ENCODE measurements at regions not wholly inside any gene's neighbourhood (a gene's known extent, or its start where the extent isn't known, plus 50 kb on each side); places are given as distances from the start of the nearest gene placed in this dataset.

DNA sequence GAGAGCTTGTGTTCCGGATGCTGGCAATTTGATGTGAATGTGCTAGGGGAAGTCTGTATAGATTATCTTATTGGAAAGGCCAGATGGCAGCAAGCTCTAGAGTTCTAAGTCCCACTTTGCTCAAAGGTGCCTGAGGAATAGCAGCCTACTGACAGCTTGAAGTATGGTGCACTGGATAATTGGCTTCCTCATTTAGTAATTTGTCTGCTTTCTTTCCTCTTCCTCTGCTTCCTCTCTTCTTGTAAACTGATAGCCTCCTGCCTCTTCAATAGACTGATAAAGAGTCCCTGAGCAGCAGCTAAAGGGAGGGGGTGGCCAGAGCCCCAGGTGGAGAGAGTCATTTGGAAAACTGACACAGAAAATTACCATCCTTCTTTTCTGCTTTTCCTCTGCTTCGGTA lies 177.3 kb downstream of the FGF1 start:
- peaks cover 4% of the 10 kb centered on the region for H3K27me3 ChIP-seq (ENCODE audit: insufficient read depth, low read length)
- POLR2A ChIA-PET (ENCODE audit: partially characterized antibody) = no interaction called here
- no peak overlapping the region for H3K4me3 ChIP-seq (ENCODE audit: low read length in 2 of 2)
- no peak overlapping the region for H3K27ac Mint-ChIP-seq
- no peaks in the 10 kb centered on the region for H3K27me3 Mint-ChIP-seq
- no peak for DNase-seq
- no peaks in the 10 kb centered on the region for H3K36me3 Mint-ChIP-seq
- H3K4me1 Mint-ChIP-seq = peaks cover 17 to 38% (median 22%) of the 10 kb centered on the region in 4 donors
- CTCF ChIA-PET (ENCODE audit: partially characterized antibody) = interaction anchor here (1.0 kb wide), 1 partner anchor 147 kb away, joined by 3 read pairs; no protein-coding TSS in a partner anchor
- no peaks in the 10 kb centered on the region for H3K9me3 Mint-ChIP-seq
- no peaks in the 10 kb centered on the region for H3K9me3 ChIP-seq (ENCODE audit: control insufficient read depth in 1 of 2, low read length in 2 of 2)
- no peaks in the 10 kb centered on the region for H3K36me3 ChIP-seq (ENCODE audit: insufficient read depth, low read length)
- intact Hi-C loops (cut with micrococcal nuclease) = no loop called here
- H3K4me3 Mint-ChIP-seq = peak overlapping the region in 1 of 8 donors; percentile 11
- H3K27ac ChIP-seq (ENCODE audit: low read depth, low read length) = no peak overlapping the region
- peaks cover 7% of the 10 kb centered on the region for H3K4me1 ChIP-seq (ENCODE audit: insufficient read depth, low read length)

DNA sequence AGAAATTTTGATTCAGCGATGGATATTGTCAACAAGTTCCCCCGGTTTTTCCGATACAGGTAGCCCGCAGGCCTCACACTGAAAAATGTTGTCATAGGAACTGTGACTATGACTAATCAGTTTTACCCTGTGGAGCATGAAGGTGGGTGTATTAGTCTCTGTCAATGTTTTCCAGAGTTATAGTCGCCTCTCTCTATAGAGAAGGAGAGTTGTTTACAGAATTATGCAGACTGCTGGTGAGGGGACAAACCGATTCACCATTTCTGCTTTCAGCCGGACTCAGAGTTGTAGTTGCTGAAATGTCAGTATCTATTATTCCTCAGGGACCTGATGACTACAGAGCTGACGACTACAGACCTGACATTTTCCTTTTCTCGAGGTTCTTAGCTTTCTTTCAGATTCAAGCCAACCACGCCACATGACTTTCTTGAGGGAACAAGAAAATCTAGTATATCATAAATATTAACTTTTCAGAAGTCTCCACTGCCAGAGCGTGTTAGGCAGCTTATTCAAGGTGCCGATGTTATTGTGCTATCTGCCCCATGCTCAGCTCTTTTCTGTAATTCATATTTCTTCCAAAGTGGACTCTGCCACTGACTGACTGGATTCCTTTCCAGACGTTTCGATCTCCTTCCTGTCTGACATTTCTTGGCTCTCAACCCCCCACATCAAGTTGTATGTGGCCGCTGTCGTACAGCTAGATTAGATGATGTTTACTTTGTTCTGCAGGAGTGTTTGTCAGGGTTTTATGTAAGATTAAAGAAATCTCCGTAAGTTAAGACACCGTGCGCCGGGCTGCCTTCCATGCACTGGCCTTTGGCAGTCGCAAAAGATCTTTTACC lies 178.1 kb downstream of the FGF1 start:
- no peaks in the 10 kb centered on the region for H3K36me3 Mint-ChIP-seq
- ChIA-PET CTCF (ENCODE audit: partially characterized antibody) (interaction anchor here (0.9 to 1.0 kb wide), 2 partner anchors 19 to 148 kb away, joined by 3 read pairs; no protein-coding TSS in a partner anchor), POLR2A (ENCODE audit: partially characterized antibody) (no interaction called here)
- H3K9me3 Mint-ChIP-seq = no peaks in the 10 kb centered on the region
- H3K27ac Mint-ChIP-seq = no peak overlapping the region
- H3K4me3 ChIP-seq (ENCODE audit: low read length in 2 of 2) = no peak overlapping the region
- no peak overlapping the region for H3K4me3 Mint-ChIP-seq
- no peak overlapping the region for H3K27ac ChIP-seq (ENCODE audit: low read depth, low read length)
- intact Hi-C loops (cut with micrococcal nuclease) = no loop called here
- H3K27me3 ChIP-seq (ENCODE audit: insufficient read depth, low read length) = peaks cover 4% of the 10 kb centered on the region
- DNase-seq = no peak
- no peaks in the 10 kb centered on the region for H3K27me3 Mint-ChIP-seq
- H3K36me3 ChIP-seq (ENCODE audit: insufficient read depth, low read length) = no peaks in the 10 kb centered on the region
- H3K4me1 ChIP-seq (ENCODE audit: insufficient read depth, low read length) = peaks cover 7% of the 10 kb centered on the region
- peaks cover 17 to 37% (median 22%) of the 10 kb centered on the region in 4 donors for H3K4me1 Mint-ChIP-seq
- H3K9me3 ChIP-seq (ENCODE audit: control insufficient read depth in 1 of 2, low read length in 2 of 2) = no peaks in the 10 kb centered on the region

DNA sequence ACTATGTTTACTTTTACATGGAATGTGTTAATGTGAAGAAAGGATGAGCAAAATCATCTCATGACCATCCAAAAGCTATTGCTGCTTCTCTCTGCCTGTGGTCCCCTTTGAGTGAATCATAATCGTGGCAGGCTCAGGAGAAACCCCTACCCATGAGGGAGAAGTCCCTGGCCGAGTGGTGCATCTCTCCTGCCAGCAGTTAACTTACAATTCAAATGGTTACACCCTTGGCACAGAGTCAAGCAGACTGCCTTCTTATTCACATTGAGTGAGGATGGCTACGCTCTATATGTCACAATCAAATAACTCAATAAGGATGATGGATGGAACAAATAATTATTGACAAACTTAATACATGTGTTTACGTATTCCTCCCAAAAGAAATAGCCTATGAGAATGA lies 179.1 kb downstream of the FGF1 start:
- H3K27me3 ChIP-seq (ENCODE audit: insufficient read depth, low read length) = peaks cover 4% of the 10 kb centered on the region
- CTCF ChIA-PET (ENCODE audit: partially characterized antibody) = interaction anchor here (0.5 to 0.9 kb wide), 2 partner anchors 20 to 150 kb away, joined by 3 read pairs; no protein-coding TSS in a partner anchor
- no peaks in the 10 kb centered on the region for H3K27me3 Mint-ChIP-seq
- H3K4me3 Mint-ChIP-seq = no peak overlapping the region
- no peaks in the 10 kb centered on the region for H3K9me3 ChIP-seq (ENCODE audit: control insufficient read depth in 1 of 2, low read length in 2 of 2)
- H3K36me3 Mint-ChIP-seq = no peaks in the 10 kb centered on the region
- no peaks in the 10 kb centered on the region for H3K36me3 ChIP-seq (ENCODE audit: insufficient read depth, low read length)
- intact Hi-C loops (cut with micrococcal nuclease) = no loop called here
- no peak for DNase-seq
- peaks cover 7% of the 10 kb centered on the region for H3K4me1 ChIP-seq (ENCODE audit: insufficient read depth, low read length)
- POLR2A ChIA-PET (ENCODE audit: partially characterized antibody) = no interaction called here
- no peak overlapping the region for H3K4me3 ChIP-seq (ENCODE audit: low read length in 2 of 2)
- no peaks in the 10 kb centered on the region for H3K9me3 Mint-ChIP-seq
- H3K27ac ChIP-seq (ENCODE audit: low read depth, low read length) = no peak overlapping the region
- H3K4me1 Mint-ChIP-seq = peaks cover 16 to 34% (median 22%) of the 10 kb centered on the region in 4 donors
- H3K27ac Mint-ChIP-seq = no peak overlapping the region

DNA sequence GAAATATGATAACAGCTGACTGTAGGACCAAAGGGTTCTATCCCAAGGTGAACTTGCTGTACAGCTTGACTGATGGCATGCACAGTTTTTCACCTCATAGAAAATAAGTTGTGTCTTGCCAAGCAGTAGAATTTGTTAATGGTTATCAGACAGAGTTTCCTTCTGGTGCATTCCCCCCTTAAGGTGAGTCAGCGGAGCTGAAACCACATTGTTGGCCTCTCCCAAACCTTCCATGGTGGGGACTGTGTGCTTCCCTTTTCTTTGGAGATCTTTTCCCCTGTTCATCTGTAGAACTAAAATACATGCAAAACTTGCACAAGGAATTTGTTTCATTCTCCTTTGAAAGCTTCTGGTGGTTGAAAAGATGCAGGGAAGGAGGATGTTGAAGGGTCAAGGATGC lies 179.8 kb downstream of the FGF1 start:
- Histone ChIP-seq H3K4me1 (ENCODE audit: insufficient read depth, low read length) (peaks cover 7% of the 10 kb centered on the region), H3K27me3 (ENCODE audit: insufficient read depth, low read length) (peaks cover 4% of the 10 kb centered on the region), H3K9me3 (ENCODE audit: control insufficient read depth in 1 of 2, low read length in 2 of 2) (no peaks in the 10 kb centered on the region), H3K27ac (ENCODE audit: low read depth, low read length) (no peak overlapping the region), H3K36me3 (ENCODE audit: insufficient read depth, low read length) (no peaks in the 10 kb centered on the region), H3K4me3 (ENCODE audit: low read length in 2 of 2) (no peak overlapping the region)
- H3K27me3 Mint-ChIP-seq = no peaks in the 10 kb centered on the region
- H3K4me1 Mint-ChIP-seq = peaks cover 16 to 34% (median 22%) of the 10 kb centered on the region in 4 donors
- intact Hi-C loops (cut with micrococcal nuclease) = no loop called here
- no peaks in the 10 kb centered on the region for H3K9me3 Mint-ChIP-seq
- no peaks in the 10 kb centered on the region for H3K36me3 Mint-ChIP-seq
- no peak for DNase-seq
- no peak overlapping the region for H3K4me3 Mint-ChIP-seq
- H3K27ac Mint-ChIP-seq = no peak overlapping the region
- ChIA-PET POLR2A (ENCODE audit: partially characterized antibody) (interaction anchor here (0.6 kb wide), 1 partner anchor 934 kb away, joined by 3 read pairs; no protein-coding TSS in a partner anchor), CTCF (ENCODE audit: partially characterized antibody) (interaction anchor here (0.5 kb wide), 1 partner anchor 149 kb away, joined by 3 read pairs; no protein-coding TSS in a partner anchor)

DNA sequence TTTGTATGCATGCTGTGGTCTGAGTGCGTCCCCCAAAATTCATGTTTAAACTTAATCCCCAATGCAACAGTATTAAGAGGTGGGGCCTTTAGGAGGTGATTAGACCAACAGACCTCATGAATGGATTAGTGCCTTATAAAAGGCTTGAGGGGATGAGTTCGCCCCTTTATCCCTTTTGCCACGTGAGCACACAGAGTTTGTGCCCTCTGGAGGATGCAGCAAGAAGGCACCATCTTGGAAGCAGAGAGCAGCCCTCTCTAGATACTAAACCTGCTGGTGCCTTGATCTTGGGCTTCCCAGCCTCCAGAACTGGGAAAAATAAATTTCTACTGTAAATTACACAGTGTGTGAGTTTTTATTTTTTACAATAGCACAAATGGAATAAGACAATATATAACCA lies 177.1 kb upstream of the SPRY4 start:
- no peak overlapping the region for H3K27ac Mint-ChIP-seq
- no peak overlapping the region for H3K27ac ChIP-seq (ENCODE audit: low read depth, low read length)
- no peak overlapping the region for H3K4me3 ChIP-seq (ENCODE audit: low read length in 2 of 2)
- POLR2A ChIA-PET (ENCODE audit: partially characterized antibody) = no interaction called here
- no peak overlapping the region for H3K4me3 Mint-ChIP-seq
- no peaks in the 10 kb centered on the region for H3K36me3 Mint-ChIP-seq
- H3K9me3 Mint-ChIP-seq = no peaks in the 10 kb centered on the region
- H3K27me3 ChIP-seq (ENCODE audit: insufficient read depth, low read length) = no peaks in the 10 kb centered on the region
- intact Hi-C loops (cut with micrococcal nuclease) = no loop called here
- no peaks in the 10 kb centered on the region for H3K36me3 ChIP-seq (ENCODE audit: insufficient read depth, low read length)
- H3K4me1 ChIP-seq (ENCODE audit: insufficient read depth, low read length) = no peaks in the 10 kb centered on the region
- DNase-seq = no peak
- no peaks in the 10 kb centered on the region for H3K27me3 Mint-ChIP-seq
- H3K9me3 ChIP-seq (ENCODE audit: control insufficient read depth in 1 of 2, low read length in 2 of 2) = no peaks in the 10 kb centered on the region
- CTCF ChIA-PET (ENCODE audit: partially characterized antibody) = no interaction called here
- H3K4me1 Mint-ChIP-seq = peaks cover 3 to 10% (median 4%) of the 10 kb centered on the region in 4 donors

DNA sequence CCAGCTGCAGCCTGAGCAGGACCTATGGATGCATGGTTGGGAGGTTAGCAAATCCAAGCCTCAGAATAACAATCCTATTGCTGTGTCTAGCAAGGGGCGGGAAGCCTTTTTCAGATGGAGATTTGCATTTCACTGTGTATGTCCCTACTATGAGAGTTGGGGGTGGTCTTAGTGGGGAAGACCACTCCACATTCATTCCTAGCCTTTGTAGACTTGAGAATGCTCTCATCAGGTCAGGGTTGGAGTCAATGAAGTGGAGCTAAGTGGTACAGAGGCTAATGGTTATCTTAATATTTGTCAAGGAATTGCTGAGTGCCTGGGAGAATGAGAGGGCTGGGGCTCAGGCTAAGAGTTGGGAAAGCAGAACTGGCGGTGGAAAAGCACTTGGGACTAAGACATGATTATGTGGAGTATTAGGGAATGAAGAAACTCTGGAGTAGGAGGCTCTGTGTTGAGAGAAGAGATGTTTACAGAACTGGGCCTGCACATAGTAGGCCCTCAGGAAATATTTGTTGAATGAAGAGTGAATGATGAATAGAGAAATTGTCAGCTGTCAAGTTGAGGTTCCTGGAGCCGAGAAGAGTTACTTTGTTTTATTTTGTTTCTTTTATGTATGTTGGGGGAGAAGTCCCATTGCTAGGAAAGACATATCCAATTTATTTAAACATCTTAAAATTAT lies 175.5 kb upstream of the SPRY4 start:
- CTCF ChIA-PET (ENCODE audit: partially characterized antibody) = no interaction called here
- Histone ChIP-seq H3K4me1 (ENCODE audit: insufficient read depth, low read length) (no peaks in the 10 kb centered on the region), H3K27ac (ENCODE audit: low read depth, low read length) (no peak overlapping the region), H3K9me3 (ENCODE audit: control insufficient read depth in 1 of 2, low read length in 2 of 2) (no peaks in the 10 kb centered on the region), H3K27me3 (ENCODE audit: insufficient read depth, low read length) (no peaks in the 10 kb centered on the region), H3K36me3 (ENCODE audit: insufficient read depth, low read length) (no peaks in the 10 kb centered on the region), H3K4me3 (ENCODE audit: low read length in 2 of 2) (no peak overlapping the region)
- H3K9me3 Mint-ChIP-seq = no peaks in the 10 kb centered on the region
- DNase-seq = no peak
- H3K4me3 Mint-ChIP-seq = no peak overlapping the region
- no peak overlapping the region for H3K27ac Mint-ChIP-seq
- H3K36me3 Mint-ChIP-seq = no peaks in the 10 kb centered on the region
- no peaks in the 10 kb centered on the region for H3K27me3 Mint-ChIP-seq
- POLR2A ChIA-PET (ENCODE audit: partially characterized antibody) = no interaction called here
- H3K4me1 Mint-ChIP-seq = peaks cover 0 to 5% (median 0%) of the 10 kb centered on the region in 4 donors
- intact Hi-C loops (cut with micrococcal nuclease) = no loop called here

DNA sequence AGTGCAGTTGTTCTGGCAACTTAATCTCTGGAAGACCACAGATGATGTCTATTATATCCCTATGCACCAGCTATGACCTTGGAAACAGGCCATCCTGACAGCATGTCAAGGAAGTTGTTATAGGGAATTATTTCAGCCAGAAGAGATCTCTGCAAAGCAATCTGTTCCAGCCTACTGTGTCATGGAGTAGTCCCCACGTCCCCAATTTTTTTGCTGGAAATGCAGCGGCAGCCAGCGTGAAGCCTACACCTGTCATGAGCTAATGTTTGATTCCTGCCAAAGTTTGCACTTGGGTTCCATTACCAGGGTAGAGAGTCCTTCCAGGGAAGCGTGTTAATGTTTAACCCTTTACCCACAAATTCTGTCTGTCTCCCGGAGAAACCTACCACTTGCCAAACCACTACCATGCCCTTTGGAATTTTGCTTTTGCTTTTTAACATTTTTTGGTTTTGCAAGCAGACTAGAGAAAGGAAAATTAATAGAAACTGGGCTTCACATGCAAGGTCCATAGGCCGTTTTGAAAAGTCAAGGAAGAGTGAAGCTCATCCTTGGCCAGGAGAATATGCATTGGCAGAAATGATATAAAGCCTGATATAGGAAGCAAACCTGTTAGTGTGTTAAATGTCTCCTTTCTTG lies 174.9 kb upstream of the SPRY4 start:
- no peaks in the 10 kb centered on the region for H3K27me3 Mint-ChIP-seq
- Histone ChIP-seq H3K4me3 (ENCODE audit: low read length in 2 of 2) (no peak overlapping the region), H3K27ac (ENCODE audit: low read depth, low read length) (no peak overlapping the region), H3K9me3 (ENCODE audit: control insufficient read depth in 1 of 2, low read length in 2 of 2) (no peaks in the 10 kb centered on the region), H3K36me3 (ENCODE audit: insufficient read depth, low read length) (no peaks in the 10 kb centered on the region), H3K27me3 (ENCODE audit: insufficient read depth, low read length) (no peaks in the 10 kb centered on the region), H3K4me1 (ENCODE audit: insufficient read depth, low read length) (no peaks in the 10 kb centered on the region)
- intact Hi-C loops (cut with micrococcal nuclease) = no loop called here
- H3K27ac Mint-ChIP-seq = no peak overlapping the region
- peaks cover 0 to 5% (median 0%) of the 10 kb centered on the region in 4 donors for H3K4me1 Mint-ChIP-seq
- no peaks in the 10 kb centered on the region for H3K9me3 Mint-ChIP-seq
- ChIA-PET POLR2A (ENCODE audit: partially characterized antibody) (no interaction called here), CTCF (ENCODE audit: partially characterized antibody) (interaction anchor here (0.9 kb wide), 1 partner anchor 10 kb away, joined by 3 read pairs; no protein-coding TSS in a partner anchor)
- no peak overlapping the region for H3K4me3 Mint-ChIP-seq
- no peaks in the 10 kb centered on the region for H3K36me3 Mint-ChIP-seq
- DNase-seq = no peak
